ENCODE measurements at regions not wholly inside any gene's neighbourhood (a gene's known extent, or its start where the extent isn't known, plus 50 kb on each side); places are given as distances from the start of the nearest gene placed in this dataset.

DNA sequence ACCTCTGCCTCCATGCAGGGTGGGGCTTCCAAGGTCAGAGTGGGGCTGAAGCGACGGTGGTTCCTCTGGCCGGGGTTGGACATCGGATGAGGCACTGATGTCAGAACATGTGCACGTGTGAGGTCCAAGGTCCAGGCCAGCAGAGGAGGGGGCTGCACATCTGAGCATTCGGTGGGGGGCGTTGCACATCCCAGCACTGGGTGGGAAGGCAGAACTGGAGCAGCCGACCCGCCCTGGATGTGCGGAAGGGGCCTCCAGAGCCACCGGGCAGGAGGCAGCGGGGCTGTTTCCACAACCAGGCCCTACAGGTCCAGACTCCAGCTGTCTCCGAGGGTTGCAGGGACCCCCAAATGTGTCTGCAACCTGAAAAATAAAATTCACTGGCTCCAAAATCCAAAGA, 271.0 kb downstream of the CTTN start:
- TF ChIP-seq CTCF (IDR thresholded peaks at IDR 0.05; ENCODE audit: insufficient read depth, low read length, poor library complexity, severe bottlenecking) = no peak
- TF ChIP-seq EZH2phosphoT487 (conservative IDR thresholded peaks at IDR 0.05; ENCODE audit: low read length) = no peak
